HEK293T (cell line): ENCODE measurements at regions not wholly inside any gene's neighbourhood (a gene's known extent, or its start where the extent isn't known, plus 50 kb on each side); places are given as distances from the start of the nearest gene placed in this dataset.

Experiments used
- CTCF ChIA-PET: fragments of 350-600 bp; formaldehyde crosslinking; extraction: SDS; loops from one replicate; lab custom pipeline; 2021; ENCODE audit warnings: antibody characterized with exemption, inconsistent platforms; lab: Yijun Ruan, JAX
- POLR2A ChIA-PET: fragments of 350-600 bp; formaldehyde crosslinking; extraction: SDS; loops from one replicate; lab custom pipeline; 2020; ENCODE audit warnings: antibody characterized with exemption, inconsistent platforms; lab: Yijun Ruan, JAX
- DNase-seq: peaks from one replicate; pipeline ENCODE4 v3.0.0; 2012; ENCODE audit warnings: mixed read lengths; ENCODE audit errors: extremely low spot score
- ARNT ChIP-seq: fragments of 450-650 bp; IDR thresholded peaks from 2 replicates; pipeline ENCODE4 v1.6.1; 2017; ENCODE audit warnings: mild to moderate bottlenecking
- BHLHE40 ChIP-seq: fragments of 450-650 bp; IDR thresholded peaks from 2 replicates; pipeline ENCODE4 v1.6.1; 2016; ENCODE audit warnings: mild to moderate bottlenecking, moderate library complexity, borderline replicate concordance
- CTBP1 ChIP-seq: fragments of 450-650 bp; IDR thresholded peaks from 2 replicates; pipeline ENCODE4 v1.6.1; 2016; ENCODE audit warnings: borderline replicate concordance
- ELF4 ChIP-seq: fragments of 450-650 bp; IDR thresholded peaks from 2 replicates; pipeline ENCODE4 v1.6.1; 2017; ENCODE audit warnings: antibody characterized with exemption
- FOXA1 ChIP-seq: fragments of 450-650 bp; IDR thresholded peaks from 2 replicates; pipeline ENCODE4 v1.6.1; 2016; ENCODE audit warnings: mild to moderate bottlenecking
- FOXK2 ChIP-seq: fragments of 450-650 bp; IDR thresholded peaks from 2 replicates; pipeline ENCODE4 v1.6.1; 2016; ENCODE audit warnings: mild to moderate bottlenecking
- FOXM1 ChIP-seq: fragments of 450-650 bp; IDR thresholded peaks from 2 replicates; pipeline ENCODE4 v1.6.1; 2017; ENCODE audit warnings: mild to moderate bottlenecking, borderline replicate concordance
- HDGF ChIP-seq: fragments of 450-650 bp; IDR thresholded peaks from 2 replicates; pipeline ENCODE4 v1.6.1; 2017; ENCODE audit warnings: antibody characterized with exemption, borderline replicate concordance
- L3MBTL2 ChIP-seq: fragments of 450-650 bp; conservative IDR thresholded peaks from 2 replicates; pipeline ENCODE4 v1.6.1; 2016; ENCODE audit warnings: mild to moderate bottlenecking
- LEF1 ChIP-seq: fragments of 450-650 bp; IDR thresholded peaks from 2 replicates; pipeline ENCODE4 v1.6.1; 2017; ENCODE audit warnings: mild to moderate bottlenecking, borderline replicate concordance
- NFRKB ChIP-seq: fragments of 450-650 bp; IDR thresholded peaks from 2 replicates; pipeline ENCODE4 v1.6.1; 2016; ENCODE audit warnings: mild to moderate bottlenecking, moderate library complexity
- PKNOX1 ChIP-seq: fragments of 450-650 bp; IDR thresholded peaks from 2 replicates; pipeline ENCODE4 v1.6.1; 2016
- SP1 ChIP-seq: fragments of 450-650 bp; IDR thresholded peaks from 2 replicates; pipeline ENCODE4 v1.6.1; 2017
- SUZ12 ChIP-seq: fragments of 450-650 bp; IDR thresholded peaks from 2 replicates; pipeline ENCODE4 v1.6.1; 2016; ENCODE audit warnings: mild to moderate bottlenecking
- TARDBP ChIP-seq: fragments of 450-650 bp; IDR thresholded peaks from 2 replicates; pipeline ENCODE4 v1.6.1; 2016
- ZNF384 ChIP-seq: fragments of 450-650 bp; IDR thresholded peaks from 2 replicates; pipeline ENCODE4 v1.6.1; 2016

GRCh38 chr20:50338479-50339391 is 148.1 kb downstream of the CEBPB start:
- CTCF ChIA-PET: interaction anchor here (0.6 to 0.8 kb wide), 2 partner anchors 17 to 218 kb away, joined by 3 read pairs; no protein-coding TSS in a partner anchor
- DNase-seq: no peak
- POLR2A ChIA-PET: interaction anchor here (0.6 to 1.2 kb wide), 2 partner anchors 54 to 132 kb away, joined by 3 read pairs; no protein-coding TSS in a partner anchor

GRCh38 chr20:50339466-50339901 is 148.9 kb downstream of the CEBPB start:
- CTCF ChIA-PET: interaction anchor here (0.6 kb wide), 1 partner anchor 218 kb away, joined by 3 read pairs; no protein-coding TSS in a partner anchor
- TF ChIP-seq FOXK2: no peak
- no peak for TF ChIP-seq LEF1
- TF ChIP-seq PKNOX1: no peak
- no peak for TF ChIP-seq ZNF384
- no peak for TF ChIP-seq ELF4
- TF ChIP-seq L3MBTL2: no peak
- TF ChIP-seq FOXM1: no peak
- TF ChIP-seq ARNT: no peak
- TF ChIP-seq BHLHE40: no peak
- TF ChIP-seq TARDBP: no peak
- POLR2A ChIA-PET: interaction anchor here (1.0 kb wide), 1 partner anchor 54 kb away, joined by 3 read pairs; no protein-coding TSS in a partner anchor
- no peak for DNase-seq

More at GRCh38 chr20:50338479-50339391, 148.1 kb downstream of the CEBPB start:
- no peak for TF ChIP-seq ZNF384
- no peak for TF ChIP-seq L3MBTL2
- TF ChIP-seq PKNOX1: no peak
- no peak for TF ChIP-seq SUZ12
- TF ChIP-seq ELF4: no peak
- no peak for TF ChIP-seq HDGF

- POLR2A ChIA-PET: interaction anchor here (0.5 to 1.0 kb wide), 2 partner anchors 55 to 186 kb away, joined by 3 read pairs; no protein-coding TSS in a partner anchor
These were observed 149.9 kb downstream of the CEBPB start for GRCh38 chr20:50340541-50340940.

GRCh38 chr20:50341050-50341449 is 150.4 kb downstream of the CEBPB start:
- TF ChIP-seq SP1: no peak
- no peak for TF ChIP-seq PKNOX1
- TF ChIP-seq NFRKB: no peak
- DNase-seq: no peak
- POLR2A ChIA-PET: interaction anchor here (0.5 kb wide), 1 partner anchor 187 kb away, joined by 3 read pairs; no protein-coding TSS in a partner anchor
- CTCF ChIA-PET: no interaction called here

More at GRCh38 chr20:50340541-50340940, 149.9 kb downstream of the CEBPB start:
- TF ChIP-seq ARNT (no peak), FOXM1 (no peak)
- CTCF ChIA-PET: no interaction called here
- no peak for DNase-seq

- ChIA-PET POLR2A (interaction anchor here (1.0 kb wide), 1 partner anchor 153 kb away, joined by 3 read pairs; no protein-coding TSS in a partner anchor), CTCF (interaction anchor here (0.5 kb wide), 1 partner anchor 164 kb away, joined by 3 read pairs; no protein-coding TSS in a partner anchor)
- no peak for DNase-seq
- TF ChIP-seq CTBP1 (no peak), SP1 (no peak), FOXM1 (no peak), ARNT (no peak), L3MBTL2 (no peak), FOXA1 (no peak), ZNF384 (no peak), NFRKB (no peak), ELF4 (no peak), HDGF (no peak), FOXK2 (no peak)
These were observed 151.4 kb downstream of the CEBPB start for GRCh38 chr20:50341880-50342637.

GRCh38 chr20:50342638-50343102 is 152.0 kb downstream of the CEBPB start:
- CTCF ChIA-PET: no interaction called here
- no peak for DNase-seq
- POLR2A ChIA-PET: interaction anchor here (1.0 kb wide), 1 partner anchor 154 kb away, joined by 3 read pairs; no protein-coding TSS in a partner anchor
- TF ChIP-seq SUZ12 (no peak), L3MBTL2 (no peak), ELF4 (no peak), TARDBP (no peak), LEF1 (no peak), ARNT (no peak), PKNOX1 (no peak), ZNF384 (no peak), BHLHE40 (no peak), SP1 (no peak), FOXA1 (no peak), NFRKB (no peak), HDGF (no peak), FOXK2 (no peak)
